ENCODE measurements at regions not wholly inside any gene's neighbourhood (a gene's known extent, or its start where the extent isn't known, plus 50 kb on each side); places are given as distances from the start of the nearest gene placed in this dataset.
"Not testable (repeated sequence)": the region's sequence is repeated elsewhere in the genome, so short reads cannot be mapped to it uniquely, and the experiment has no call there.

GRCh38 chr1:178642282-178642681, 82.8 kb upstream of the RALGPS2 start:
- DNase-seq (ENCODE audit: low read depth, low spot score): no peak

GRCh38 chr1:178643349-178643748, 81.7 kb upstream of the RALGPS2 start:
- DNase-seq (ENCODE audit: low read depth, low spot score): no peak

GRCh38 chr1:178643831-178644230, 81.2 kb upstream of the RALGPS2 start:
- DNase-seq (ENCODE audit: low read depth, low spot score): no peak

GRCh38 chr1:178644308-178645120, 80.5 kb upstream of the RALGPS2 start:
- peak; percentile 51 for DNase-seq (ENCODE audit: low read depth, low spot score)

- DNase-seq (ENCODE audit: low read depth, low spot score): no peak
Observed at GRCh38 chr1:178645157-178645807, 79.8 kb upstream of the RALGPS2 start.

GRCh38 chr1:178645808-178646200, 79.2 kb upstream of the RALGPS2 start:
- no peak for DNase-seq (ENCODE audit: low read depth, low spot score)

- DNase-seq (ENCODE audit: low read depth, low spot score): no peak
Observed at GRCh38 chr1:178646821-178647220, 78.2 kb upstream of the RALGPS2 start.

GRCh38 chr1:178648151-178648550, 76.9 kb upstream of the RALGPS2 start:
- DNase-seq (ENCODE audit: low read depth, low spot score): no peak

GRCh38 chr1:178649582-178650350, 75.3 kb upstream of the RALGPS2 start:
- no peak for DNase-seq (ENCODE audit: low read depth, low spot score)

- DNase-seq (ENCODE audit: low read depth, low spot score): no peak
Observed at GRCh38 chr1:178650934-178651511, 74.0 kb upstream of the RALGPS2 start.

GRCh38 chr1:178651742-178652141, 73.3 kb upstream of the RALGPS2 start:
- no peak for DNase-seq (ENCODE audit: low read depth, low spot score)

GRCh38 chr1:178652506-178653490, 72.2 kb upstream of the RALGPS2 start:
- DNase-seq (ENCODE audit: low read depth, low spot score): no peak

GRCh38 chr1:178659789-178660208, 65.2 kb upstream of the RALGPS2 start:
- DNase-seq (ENCODE audit: low read depth, low spot score): no peak

GRCh38 chr1:178660461-178660860, 64.6 kb upstream of the RALGPS2 start:
- DNase-seq (ENCODE audit: low read depth, low spot score): no peak

- no peak for DNase-seq (ENCODE audit: low read depth, low spot score)
Observed at GRCh38 chr1:178664278-178664677, 60.8 kb upstream of the RALGPS2 start.

GRCh38 chr1:178665579-178665978, 59.5 kb upstream of the RALGPS2 start:
- DNase-seq (ENCODE audit: low read depth, low spot score): no peak

- DNase-seq (ENCODE audit: low read depth, low spot score): not testable (repeated sequence)
Observed at GRCh38 chr1:178666891-178667290, 58.2 kb upstream of the RALGPS2 start.

- DNase-seq (ENCODE audit: low read depth, low spot score): no peak
Observed at GRCh38 chr1:178672434-178672833, 52.6 kb upstream of the RALGPS2 start.

GRCh38 chr1:178674559-178674958, 50.5 kb upstream of the RALGPS2 start:
- DNase-seq (ENCODE audit: low read depth, low spot score): not testable (repeated sequence)
